ENCODE measurements at regions not wholly inside any gene's neighbourhood (a gene's known extent, or its start where the extent isn't known, plus 50 kb on each side); places are given as distances from the start of the nearest gene placed in this dataset.
"Not testable (repeated sequence)": the region's sequence is repeated elsewhere in the genome, so short reads cannot be mapped to it uniquely, and the experiment has no call there.

DNA sequence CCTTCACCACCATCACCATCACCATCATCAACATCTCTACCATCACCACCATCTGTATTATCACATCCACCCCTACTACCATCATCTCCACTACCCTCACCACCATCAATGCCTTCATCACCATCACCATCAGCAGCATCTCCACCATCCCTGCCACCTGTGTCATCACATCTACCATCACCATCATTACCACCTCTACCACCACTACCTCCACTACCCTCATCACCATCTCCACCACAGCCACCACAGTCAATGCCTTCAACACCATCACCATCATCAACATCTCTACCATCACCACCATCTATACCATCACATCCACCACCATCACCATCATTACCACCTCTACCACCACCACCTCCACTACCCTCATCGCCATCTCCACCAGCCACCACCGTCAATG is 196.7 kb downstream of the SHQ1 start:
- Histone ChIP-seq H3K4me1 (peaks cover 9% of the 10 kb centered on the region), H3K9ac (no peak overlapping the region), H3K27me3 (no peaks in the 10 kb centered on the region), H3K27ac (no peak overlapping the region), H3K36me3 (no peaks in the 10 kb centered on the region), H3K9me3 (ENCODE audit: low read depth) (no peaks in the 10 kb centered on the region), H3K4me3 (no peak overlapping the region), H3K79me2 (ENCODE audit: low read depth) (no peaks in the 10 kb centered on the region), H3K4me2 (no peak overlapping the region), H4K20me1 (ENCODE audit: low read depth) (no peaks in the 10 kb centered on the region), H2AFZ (replicated peaks) (no peak overlapping the region), H3F3A (ENCODE audit: low read depth) (no peaks in the 10 kb centered on the region)
- no peaks in the 10 kb centered on the region for H3K36me3 Mint-ChIP-seq
- H3K27me3 Mint-ChIP-seq (ENCODE audit: insufficient read depth, low read depth) = peaks cover 6% of the 10 kb centered on the region
- peaks cover 4% of the 10 kb centered on the region for H3K9me3 Mint-ChIP-seq
- H3K4me1 Mint-ChIP-seq = peaks cover 7% of the 10 kb centered on the region
- H3K4me3 Mint-ChIP-seq = no peak overlapping the region
- no peak for TF ChIP-seq CTCF (IDR thresholded peaks at IDR 0.05)
- TF ChIP-seq EZH2phosphoT487 (IDR thresholded peaks at IDR 0.05) = no peak
- TF ChIP-seq EZH2 (IDR thresholded peaks at IDR 0.05) = no peak
- H3K27ac Mint-ChIP-seq = no peak overlapping the region
- no peak for DNase-seq (ENCODE audit: low spot score)

GRCh38 chr3:72646263-72646662 is 202.0 kb downstream of the SHQ1 start:
- TF ChIP-seq EZH2phosphoT487 (IDR thresholded peaks at IDR 0.05) = no peak
- no peak for TF ChIP-seq CTCF (IDR thresholded peaks at IDR 0.05)
- no peak for TF ChIP-seq EZH2 (IDR thresholded peaks at IDR 0.05)
- Histone ChIP-seq H2AFZ (replicated peaks) (no peak overlapping the region), H3K27me3 (no peaks in the 10 kb centered on the region), H4K20me1 (ENCODE audit: low read depth) (no peaks in the 10 kb centered on the region), H3K79me2 (ENCODE audit: low read depth) (no peaks in the 10 kb centered on the region), H3K4me1 (no peaks in the 10 kb centered on the region), H3K9me3 (ENCODE audit: low read depth) (no peaks in the 10 kb centered on the region), H3K9ac (no peak overlapping the region), H3K4me3 (no peak overlapping the region), H3K36me3 (no peaks in the 10 kb centered on the region), H3F3A (ENCODE audit: low read depth) (no peaks in the 10 kb centered on the region), H3K4me2 (no peak overlapping the region), H3K27ac (no peak overlapping the region)
- Mint-ChIP-seq H3K27ac (no peak overlapping the region), H3K4me3 (no peak overlapping the region), H3K36me3 (no peaks in the 10 kb centered on the region), H3K4me1 (no peaks in the 10 kb centered on the region), H3K9me3 (no peaks in the 10 kb centered on the region), H3K27me3 (ENCODE audit: insufficient read depth, low read depth) (peaks cover 4% of the 10 kb centered on the region)
- no peak for DNase-seq (ENCODE audit: low spot score)

DNA sequence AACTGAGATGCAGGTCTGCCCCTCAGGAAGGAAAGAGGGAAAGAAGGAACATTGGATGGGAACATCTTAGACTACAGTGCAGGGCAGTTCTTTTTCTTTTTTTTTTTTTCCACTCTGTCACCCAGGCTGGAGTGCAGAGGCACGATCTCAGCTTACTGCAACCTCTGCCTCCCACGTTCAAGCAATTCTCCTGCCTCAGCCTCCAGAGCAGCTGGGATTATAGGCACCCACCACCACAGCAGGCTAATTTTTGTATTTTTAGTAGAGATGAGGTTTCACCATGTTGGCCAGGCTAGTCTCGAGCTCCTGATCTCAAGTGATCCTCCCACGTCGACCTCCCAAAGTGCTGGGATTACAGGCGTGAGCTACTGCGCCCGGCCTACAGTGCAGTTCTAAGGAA is 204.6 kb downstream of the SHQ1 start:
- H3K79me2 ChIP-seq (ENCODE audit: low read depth); H3K9ac ChIP-seq; H3K4me3 ChIP-seq; H2AFZ ChIP-seq (replicated peaks); H3K27ac ChIP-seq; DNase-seq (ENCODE audit: low spot score); H3K36me3 Mint-ChIP-seq; H3K27me3 Mint-ChIP-seq (ENCODE audit: insufficient read depth, low read depth); H3K4me1 Mint-ChIP-seq; H3K9me3 Mint-ChIP-seq; H3K36me3 ChIP-seq; H3K27me3 ChIP-seq; H3K4me2 ChIP-seq; H3K4me3 Mint-ChIP-seq; H4K20me1 ChIP-seq (ENCODE audit: low read depth); H3F3A ChIP-seq (ENCODE audit: low read depth); H3K4me1 ChIP-seq; H3K27ac Mint-ChIP-seq; H3K9me3 ChIP-seq (ENCODE audit: low read depth): not testable (repeated sequence)

DNA sequence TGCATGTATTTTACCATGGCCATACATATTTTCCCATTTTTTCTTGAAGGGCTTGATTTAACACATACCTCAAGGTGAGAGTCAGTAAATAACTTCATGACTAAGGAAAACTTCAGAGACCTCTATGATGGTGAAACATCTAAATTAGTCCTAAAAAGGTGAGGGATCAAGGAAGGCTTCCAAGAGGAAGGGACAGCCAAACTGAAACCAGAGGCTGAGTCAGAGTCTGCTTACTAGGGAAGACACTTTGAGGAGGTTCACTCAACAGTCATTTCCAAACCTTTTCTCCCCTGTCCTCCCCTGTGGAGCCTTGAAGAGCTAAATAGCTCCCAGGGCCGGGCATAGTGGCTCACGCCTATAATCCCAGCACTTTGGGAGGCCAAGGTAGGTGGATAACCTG is 206.6 kb downstream of the SHQ1 start:
- H3K4me2 ChIP-seq = no peak overlapping the region
- no peak overlapping the region for H3K4me3 Mint-ChIP-seq
- no peaks in the 10 kb centered on the region for H4K20me1 ChIP-seq (ENCODE audit: low read depth)
- H3K36me3 Mint-ChIP-seq = no peaks in the 10 kb centered on the region
- H3K4me1 ChIP-seq = no peaks in the 10 kb centered on the region
- H3K9me3 Mint-ChIP-seq = no peaks in the 10 kb centered on the region
- no peaks in the 10 kb centered on the region for H3K27me3 ChIP-seq
- TF ChIP-seq EZH2 (IDR thresholded peaks at IDR 0.05) = no peak
- no peak for TF ChIP-seq CTCF (IDR thresholded peaks at IDR 0.05)
- DNase-seq (ENCODE audit: low spot score) = no peak
- no peak overlapping the region for H3K4me3 ChIP-seq
- no peak overlapping the region for H3K27ac Mint-ChIP-seq
- H3K27ac ChIP-seq = no peak overlapping the region
- H3K27me3 Mint-ChIP-seq (ENCODE audit: insufficient read depth, low read depth) = peaks cover 13% of the 10 kb centered on the region
- H3K36me3 ChIP-seq = no peaks in the 10 kb centered on the region
- no peak overlapping the region for H2AFZ ChIP-seq (replicated peaks)
- H3K79me2 ChIP-seq (ENCODE audit: low read depth) = no peaks in the 10 kb centered on the region
- no peaks in the 10 kb centered on the region for H3K4me1 Mint-ChIP-seq
- H3F3A ChIP-seq (ENCODE audit: low read depth) = no peaks in the 10 kb centered on the region
- H3K9me3 ChIP-seq (ENCODE audit: low read depth) = no peaks in the 10 kb centered on the region
- H3K9ac ChIP-seq = no peak overlapping the region
